MCF 10A (cell line): ENCODE measurements at regions not wholly inside any gene's neighbourhood (a gene's known extent, or its start where the extent isn't known, plus 50 kb on each side); places are given as distances from the start of the nearest gene placed in this dataset.

ENCODE experiments used
- BruUV-seq: library from RNA; stranded (reverse); fragments of 400-500 nt; replicated peaks from 2 replicates; lab custom pipeline; 2021; lab: Mats Ljungman, UMichigan
- CTCF ChIA-PET: fragments of 300-600 bp; sonication (Branson Sonifier 250); formaldehyde crosslinking; extraction: SDS; loops from one replicate; lab custom pipeline; 2021; ENCODE audit warnings: antibody characterized with exemption, inconsistent platforms; lab: Yijun Ruan, JAX
- POLR2A ChIA-PET: fragments of 300-600, 350-650 bp; sonication (Branson Sonifier 250); formaldehyde crosslinking; extraction: SDS; loops from one replicate; lab custom pipeline; 2020; ENCODE audit warnings: antibody characterized with exemption, inconsistent platforms; lab: Yijun Ruan, JAX
- DNase-seq: peaks from one replicate; pipeline ENCODE4 v3.0.0-alpha.2; 2018; ENCODE audit not compliant: unreplicated experiment
- H3K27ac Mint-ChIP-seq: one replicate; pipeline ENCODE4 v1.8.0; 2022; ENCODE audit warnings: mild to moderate bottlenecking, low read depth, mixed read lengths; ENCODE audit not compliant: unreplicated experiment
- H3K27me3 Mint-ChIP-seq: one replicate; pipeline ENCODE4 v1.8.0; 2022; ENCODE audit warnings: mixed read lengths; ENCODE audit not compliant: insufficient read depth, unreplicated experiment
- H3K36me3 Mint-ChIP-seq: one replicate; pipeline ENCODE4 v1.8.0; 2022; ENCODE audit warnings: mild to moderate bottlenecking, moderate library complexity, mixed read lengths; ENCODE audit not compliant: insufficient read depth, unreplicated experiment
- H3K4me1 Mint-ChIP-seq: one replicate; pipeline ENCODE4 v1.8.0; 2022; ENCODE audit warnings: mixed read lengths; ENCODE audit not compliant: insufficient read depth, unreplicated experiment
- H3K4me3 Mint-ChIP-seq: one replicate; pipeline ENCODE4 v1.8.0; 2022; ENCODE audit warnings: mild to moderate bottlenecking, moderate library complexity, mixed read lengths; ENCODE audit not compliant: unreplicated experiment
- H3K9me3 Mint-ChIP-seq: one replicate; pipeline ENCODE4 v1.8.0; 2022; ENCODE audit warnings: mixed read lengths; ENCODE audit not compliant: unreplicated experiment
- intact Hi-C: fragments of 100-400 bp; cut with micrococcal nuclease; formaldehyde crosslinking; loops from 2 replicates; pipeline ENCODE4 v1.14.1; 2022
- TF ChIP-seq, protein P1 (sequence below): fragments of 200-600 bp; IDR thresholded peaks from one replicate; pipeline ENCODE4 v1.8.0; 2022; ENCODE audit warnings: antibody characterized with exemption, mild to moderate bottlenecking; ENCODE audit not compliant: unreplicated experiment

DNA sequence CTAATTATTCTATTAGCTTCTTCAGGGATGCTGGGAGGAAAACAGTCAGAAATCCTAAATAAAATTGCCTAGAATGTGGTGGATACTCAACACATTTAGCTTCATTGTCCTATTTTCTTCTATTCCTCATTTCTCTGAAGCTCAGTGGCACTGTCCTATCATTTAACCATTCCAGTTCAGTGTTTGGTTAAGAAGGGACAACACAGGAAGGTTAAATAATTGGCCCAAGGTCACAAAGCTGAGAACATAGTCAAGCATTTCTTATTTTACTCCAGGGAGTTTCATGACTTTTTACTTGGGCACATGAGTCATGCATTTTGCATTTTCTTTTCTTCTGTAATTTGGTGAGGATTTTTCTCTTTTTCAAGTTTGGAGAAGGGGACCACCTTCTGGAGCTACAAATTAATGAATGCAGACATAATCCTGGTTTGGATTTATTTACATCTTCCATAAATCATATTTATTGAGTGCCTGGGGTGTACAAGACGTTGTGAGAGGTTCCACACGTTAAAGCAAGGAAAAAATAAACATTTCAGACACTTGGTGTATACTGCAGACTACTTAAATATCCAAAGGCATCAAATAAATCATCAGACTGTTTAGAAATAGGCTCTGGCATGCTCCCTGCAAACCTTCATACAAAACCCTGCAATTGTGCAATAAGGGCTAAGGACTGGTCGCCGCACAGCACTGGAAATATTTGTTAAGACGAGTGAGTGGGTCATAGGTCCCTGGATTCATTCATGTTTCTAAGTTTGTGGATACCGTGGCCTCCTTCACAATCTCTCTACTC is 263.9 kb downstream of the MAF start:
- ChIA-PET POLR2A (no interaction called here), CTCF (interaction anchor here (0.8 kb wide), 1 partner anchor 558 kb away, joined by 3 read pairs; no protein-coding TSS in a partner anchor)
- H3K4me3 Mint-ChIP-seq = no peak overlapping the region
- H3K9me3 Mint-ChIP-seq = no peaks in the 10 kb centered on the region
- peaks cover 13% of the 10 kb centered on the region for H3K27me3 Mint-ChIP-seq
- TF ChIP-seq, protein P1, sequence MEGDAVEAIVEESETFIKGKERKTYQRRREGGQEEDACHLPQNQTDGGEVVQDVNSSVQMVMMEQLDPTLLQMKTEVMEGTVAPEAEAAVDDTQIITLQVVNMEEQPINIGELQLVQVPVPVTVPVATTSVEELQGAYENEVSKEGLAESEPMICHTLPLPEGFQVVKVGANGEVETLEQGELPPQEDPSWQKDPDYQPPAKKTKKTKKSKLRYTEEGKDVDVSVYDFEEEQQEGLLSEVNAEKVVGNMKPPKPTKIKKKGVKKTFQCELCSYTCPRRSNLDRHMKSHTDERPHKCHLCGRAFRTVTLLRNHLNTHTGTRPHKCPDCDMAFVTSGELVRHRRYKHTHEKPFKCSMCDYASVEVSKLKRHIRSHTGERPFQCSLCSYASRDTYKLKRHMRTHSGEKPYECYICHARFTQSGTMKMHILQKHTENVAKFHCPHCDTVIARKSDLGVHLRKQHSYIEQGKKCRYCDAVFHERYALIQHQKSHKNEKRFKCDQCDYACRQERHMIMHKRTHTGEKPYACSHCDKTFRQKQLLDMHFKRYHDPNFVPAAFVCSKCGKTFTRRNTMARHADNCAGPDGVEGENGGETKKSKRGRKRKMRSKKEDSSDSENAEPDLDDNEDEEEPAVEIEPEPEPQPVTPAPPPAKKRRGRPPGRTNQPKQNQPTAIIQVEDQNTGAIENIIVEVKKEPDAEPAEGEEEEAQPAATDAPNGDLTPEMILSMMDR = no peak
- no peaks in the 10 kb centered on the region for H3K4me1 Mint-ChIP-seq
- intact Hi-C loops = no loop called here
- DNase-seq = no peak
- BruUV-seq = no TSS peak
- H3K36me3 Mint-ChIP-seq = no peaks in the 10 kb centered on the region
- no peak overlapping the region for H3K27ac Mint-ChIP-seq

DNA sequence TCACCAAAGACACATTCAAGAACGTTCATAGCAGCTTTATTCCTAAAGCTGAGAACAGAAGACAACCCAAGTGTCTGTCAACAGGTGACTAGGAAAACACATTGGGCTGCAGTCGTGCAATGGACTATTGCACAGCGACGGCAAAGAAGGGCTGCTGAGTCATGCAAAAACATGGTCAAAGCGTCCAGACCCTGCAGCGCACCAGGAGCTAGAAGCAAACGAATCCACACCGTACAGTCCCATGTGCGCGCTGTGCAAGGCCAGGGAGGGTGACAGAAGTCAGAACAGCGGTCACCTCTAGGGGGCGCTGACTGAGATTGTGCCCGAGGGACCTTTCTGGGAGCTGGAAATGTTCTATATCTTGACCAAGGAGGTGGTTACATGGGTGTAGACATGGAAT is 266.4 kb downstream of the MAF start:
- Mint-ChIP-seq H3K4me1 (no peaks in the 10 kb centered on the region), H3K27me3 (peaks cover 4% of the 10 kb centered on the region), H3K36me3 (no peaks in the 10 kb centered on the region), H3K9me3 (no peaks in the 10 kb centered on the region), H3K27ac (no peak overlapping the region), H3K4me3 (no peak overlapping the region)
- POLR2A ChIA-PET = interaction anchor here (0.6 to 0.7 kb wide), 2 partner anchors 38 to 299 kb away, joined by 3 to 4 read pairs; no protein-coding TSS in a partner anchor
- peak; percentile 26 for DNase-seq
- TF ChIP-seq, protein P1 = peak; percentile 19
- CTCF ChIA-PET = interaction anchor here (0.6 kb wide), 2 partner anchors 286 to 1072 kb away, joined by 3 read pairs; no protein-coding TSS in a partner anchor
- BruUV-seq = no TSS peak
- intact Hi-C loops = no loop called here

DNA sequence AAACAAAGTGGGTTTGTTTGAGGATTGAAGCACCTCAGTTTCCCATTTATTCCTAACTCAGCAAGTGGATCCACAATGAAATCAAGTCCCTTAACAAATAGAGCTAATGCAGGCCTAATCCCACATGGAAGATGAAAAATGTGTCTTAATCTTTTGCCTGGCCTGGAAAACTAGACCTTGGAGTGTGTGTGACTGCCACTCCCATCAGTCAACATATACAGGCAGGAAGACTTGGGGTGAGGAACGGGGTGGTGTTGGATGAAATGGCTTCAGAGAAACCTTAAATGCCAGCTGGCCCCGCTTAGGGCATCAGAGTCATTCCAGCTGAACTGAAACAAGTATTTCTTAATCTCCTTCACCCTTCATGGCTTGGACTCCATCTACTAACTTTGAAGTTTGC is 269.5 kb downstream of the MAF start:
- BruUV-seq = no TSS peak
- TF ChIP-seq, protein P1 = no peak
- CTCF ChIA-PET = interaction anchor here (0.7 to 1.0 kb wide), 2 partner anchors 270 to 524 kb away, joined by 3 read pairs; partner anchors contain the start of gene MAF
- DNase-seq = no peak
- POLR2A ChIA-PET = no interaction called here
- Mint-ChIP-seq H3K4me1 (peaks cover 8% of the 10 kb centered on the region), H3K27me3 (peaks cover 22% of the 10 kb centered on the region), H3K9me3 (no peaks in the 10 kb centered on the region), H3K4me3 (no peak overlapping the region), H3K27ac (no peak overlapping the region), H3K36me3 (no peaks in the 10 kb centered on the region)
- intact Hi-C loops = no loop called here

DNA sequence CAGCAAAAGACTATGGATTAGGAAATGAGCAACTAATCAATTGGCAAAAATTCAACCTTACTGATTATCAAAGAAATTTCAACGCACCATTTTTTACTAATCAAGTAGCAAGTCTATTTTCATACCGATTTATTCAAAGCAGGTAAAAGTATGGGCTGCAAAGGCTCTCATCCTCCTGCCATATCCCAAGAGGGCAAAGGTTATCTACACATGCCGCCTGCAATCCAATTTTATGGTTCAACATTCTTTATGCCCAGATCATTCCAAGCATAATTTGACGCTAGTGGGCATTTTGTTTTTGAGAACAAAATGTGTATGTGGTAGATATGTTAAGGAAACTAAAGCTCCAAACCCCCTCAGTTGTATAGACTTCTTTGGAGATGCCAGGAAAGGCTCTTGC is 270.6 kb downstream of the MAF start:
- no peak overlapping the region for H3K27ac Mint-ChIP-seq
- peaks cover 8% of the 10 kb centered on the region for H3K4me1 Mint-ChIP-seq
- no peaks in the 10 kb centered on the region for H3K36me3 Mint-ChIP-seq
- peaks cover 33% of the 10 kb centered on the region for H3K27me3 Mint-ChIP-seq
- intact Hi-C loops = loop anchor here (2.0 to 5.0 kb wide), 3 partner anchors 272 to 1037 kb away; partner anchors contain the start of gene MAF
- no peaks in the 10 kb centered on the region for H3K9me3 Mint-ChIP-seq
- no TSS peak for BruUV-seq
- POLR2A ChIA-PET = no interaction called here
- TF ChIP-seq, protein P1 = no peak
- no peak overlapping the region for H3K4me3 Mint-ChIP-seq
- CTCF ChIA-PET = interaction anchor here (1.0 to 1.1 kb wide), 2 partner anchors 56 to 271 kb away, joined by 3 read pairs; partner anchors contain the start of gene MAF
- no peak for DNase-seq
